ENCODE measurements at regions not wholly inside any gene's neighbourhood (a gene's known extent, or its start where the extent isn't known, plus 50 kb on each side); places are given as distances from the start of the nearest gene placed in this dataset.
A peak's percentile ranks its signal among the peaks of the same experiment; 100 is the strongest.
"Not testable (repeated sequence)": the region's sequence is repeated elsewhere in the genome, so short reads cannot be mapped to it uniquely, and the experiment has no call there.

DNA sequence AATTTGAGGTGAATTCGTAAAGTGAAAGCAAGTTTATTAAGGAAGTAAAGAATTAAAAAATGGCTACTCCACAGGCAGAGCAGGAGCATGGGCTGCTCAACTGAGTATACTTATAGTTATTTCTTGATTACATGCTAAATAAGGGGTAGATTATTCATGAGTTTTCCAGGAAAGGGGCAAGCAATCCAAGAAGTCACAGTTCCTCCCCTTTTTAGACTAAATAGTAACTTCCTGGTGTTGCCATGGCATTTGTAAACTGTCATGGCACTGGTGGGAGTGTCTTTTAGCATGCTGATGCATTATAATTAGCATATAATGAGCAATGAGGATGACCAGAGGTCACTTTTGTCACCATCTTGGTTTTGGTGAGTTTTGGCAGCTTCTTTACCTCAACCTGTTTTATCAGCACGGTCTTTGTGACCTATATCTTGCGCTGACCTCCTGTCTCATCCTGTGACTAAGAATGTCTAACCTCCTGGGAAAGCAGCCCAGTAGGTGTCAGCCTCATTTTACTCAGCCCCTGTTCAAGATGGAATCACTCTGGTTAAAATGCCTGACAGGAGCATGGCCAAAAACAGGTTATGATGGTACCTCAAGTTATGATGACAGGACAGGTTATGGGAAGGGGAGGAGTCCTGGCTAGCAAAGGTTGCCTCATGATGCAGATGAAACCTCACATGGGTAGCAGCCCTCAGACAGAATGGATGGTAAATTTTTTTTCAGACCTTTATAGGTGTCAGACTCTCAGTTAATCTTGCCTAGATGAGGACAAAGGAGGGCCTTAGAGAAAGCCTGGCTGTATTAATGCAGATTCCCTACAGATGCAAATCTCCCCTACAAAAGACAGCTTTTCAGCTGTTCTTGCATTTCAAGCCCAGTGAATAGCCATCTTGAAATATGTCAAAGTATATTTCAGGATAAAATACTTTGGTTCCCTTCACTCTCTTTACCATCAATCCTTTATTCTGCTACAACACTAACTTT lies 49.7 kb downstream of the SIPA1L2 start:
- DNase-seq: no peak

DNA sequence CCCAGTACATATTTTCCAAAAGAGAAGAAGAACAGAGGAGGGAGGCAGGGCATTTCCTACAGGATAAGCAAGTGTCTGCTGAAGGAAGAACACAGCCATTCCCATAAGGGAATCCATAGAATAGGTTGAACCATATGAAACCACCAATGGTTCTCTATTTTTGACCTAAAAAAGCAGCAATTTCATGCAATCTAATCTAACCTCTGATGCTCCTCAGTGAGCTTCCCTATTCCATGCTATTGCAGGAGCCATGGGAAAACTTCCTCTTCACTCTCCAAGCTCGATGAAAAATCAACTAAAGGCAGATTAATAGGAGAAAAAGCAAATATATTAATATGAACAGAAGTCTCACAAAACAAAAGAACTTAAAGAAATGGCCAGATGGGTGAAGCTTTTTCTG lies 50.5 kb downstream of the SIPA1L2 start:
- DNase-seq: no peak

DNA sequence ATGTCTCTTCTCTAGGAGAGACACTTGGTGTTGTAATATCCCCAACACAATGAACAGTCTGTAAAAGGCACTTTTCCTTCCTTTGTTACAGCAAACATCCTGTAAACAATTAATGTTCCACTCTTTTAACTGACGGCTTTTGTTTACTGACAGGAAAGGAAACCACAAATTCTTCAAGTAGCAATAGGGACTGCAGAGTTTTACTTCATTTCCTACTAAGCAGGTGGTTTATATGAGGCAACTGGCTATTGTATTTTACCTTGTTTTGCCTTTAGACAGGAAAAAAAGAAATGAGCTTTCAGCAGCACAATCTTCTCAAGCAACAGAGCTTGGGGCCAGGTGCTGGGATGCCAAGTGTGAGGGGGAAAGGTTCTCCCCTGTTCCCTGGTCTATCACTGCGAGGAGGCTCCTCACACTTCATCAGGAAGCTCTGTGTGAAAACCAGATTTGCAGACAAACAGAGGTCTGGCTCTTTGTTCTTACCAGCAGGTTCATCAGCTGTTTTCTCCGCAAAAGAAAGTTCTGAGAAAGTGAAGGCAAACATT lies 51.2 kb downstream of the SIPA1L2 start:
- DNase-seq: peak in 2 of 6 experiments; percentile 17 to 20

DNA sequence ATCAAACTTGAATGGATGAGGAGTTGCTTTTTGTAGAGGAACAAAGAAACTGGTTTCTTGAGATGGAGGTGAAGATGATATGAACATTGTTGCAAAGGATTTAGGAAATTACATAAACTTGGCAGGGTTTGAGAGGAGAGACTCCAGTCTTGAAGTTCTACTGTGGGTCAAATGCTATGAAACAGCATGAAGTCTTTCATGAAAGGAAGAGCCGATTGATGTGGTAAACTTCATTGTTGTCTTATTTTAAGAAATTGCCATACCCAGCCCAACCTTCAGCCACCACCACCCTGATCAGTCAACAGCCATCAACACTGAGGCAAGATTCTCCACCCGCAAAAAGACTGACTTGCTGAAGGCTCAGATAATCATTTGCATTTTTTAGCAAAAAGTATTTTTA lies 52.2 kb downstream of the SIPA1L2 start:
- no peak for DNase-seq

DNA sequence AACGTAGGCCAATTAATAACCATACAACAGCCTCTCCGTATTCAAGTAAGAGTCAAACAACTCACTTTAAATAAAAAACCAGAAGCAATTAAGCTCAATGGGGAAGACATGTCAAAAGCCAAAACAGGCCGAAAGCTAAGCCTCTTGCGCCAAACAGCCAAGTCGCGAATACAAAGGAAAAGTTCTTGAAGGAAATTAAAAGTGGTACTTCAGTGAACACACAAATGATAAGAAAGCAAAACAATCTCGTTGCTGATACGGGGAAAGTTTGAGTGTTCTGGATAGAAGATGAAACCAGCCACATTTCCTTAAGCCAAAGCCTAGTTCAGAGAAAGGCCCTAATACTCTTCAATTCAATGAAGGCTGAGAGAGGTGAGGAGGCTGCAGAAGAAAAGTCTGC lies 53.4 kb downstream of the SIPA1L2 start:
- no peak for DNase-seq

DNA sequence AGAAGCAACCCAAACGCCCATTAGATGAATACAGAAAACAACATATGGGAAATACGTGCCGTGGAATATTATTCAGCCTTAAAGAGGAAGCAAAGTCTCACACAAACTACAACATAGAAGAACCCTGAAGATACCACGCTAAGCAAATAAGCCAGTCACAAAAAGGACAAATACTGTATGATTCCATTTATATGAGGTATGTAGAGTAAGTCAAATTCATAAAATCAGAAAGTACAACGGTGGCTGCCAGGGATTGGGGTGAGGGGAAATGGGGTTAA lies 54.2 kb downstream of the SIPA1L2 start:
- no peak for DNase-seq

DNA sequence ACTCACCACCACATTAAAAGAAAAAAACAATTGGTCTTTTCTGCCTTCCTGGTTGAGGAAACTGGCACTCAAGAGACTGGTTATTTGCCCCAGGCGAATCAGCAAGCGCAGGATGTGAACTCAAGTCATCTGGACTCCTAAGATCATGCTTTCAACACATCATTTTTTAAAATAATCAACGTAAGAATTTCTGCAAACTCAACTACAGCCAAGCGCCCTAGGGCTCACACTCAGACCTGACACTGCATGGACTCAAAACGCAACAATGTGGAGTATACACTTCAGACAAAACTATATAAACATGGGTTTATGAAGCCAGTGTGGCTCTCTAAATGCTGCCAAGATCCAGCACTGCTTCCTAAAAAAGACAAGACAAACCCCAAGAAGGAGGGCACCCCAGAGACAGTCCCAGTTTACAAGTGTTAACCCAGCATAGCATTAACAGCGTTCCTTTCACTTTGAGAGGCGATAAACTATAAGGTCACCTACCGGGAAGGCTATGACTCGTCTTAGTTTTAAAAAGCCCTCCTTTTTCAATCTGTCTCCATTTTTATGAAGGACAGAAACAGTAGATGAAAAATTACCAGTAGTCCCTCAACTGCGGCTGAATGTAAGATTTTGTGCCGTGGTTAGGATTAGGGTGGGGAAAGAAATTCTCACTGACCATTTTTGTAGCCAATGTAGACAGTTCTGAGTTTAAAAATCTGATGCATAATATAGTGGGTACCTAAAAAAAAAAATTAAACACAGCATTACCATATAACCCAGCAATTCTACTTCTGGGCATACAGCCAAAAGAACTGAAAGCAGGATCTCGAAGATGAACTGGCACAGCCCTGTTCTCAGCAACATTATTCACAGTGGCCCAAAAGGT lies 54.8 kb downstream of the SIPA1L2 start:
- DNase-seq: no peak

DNA sequence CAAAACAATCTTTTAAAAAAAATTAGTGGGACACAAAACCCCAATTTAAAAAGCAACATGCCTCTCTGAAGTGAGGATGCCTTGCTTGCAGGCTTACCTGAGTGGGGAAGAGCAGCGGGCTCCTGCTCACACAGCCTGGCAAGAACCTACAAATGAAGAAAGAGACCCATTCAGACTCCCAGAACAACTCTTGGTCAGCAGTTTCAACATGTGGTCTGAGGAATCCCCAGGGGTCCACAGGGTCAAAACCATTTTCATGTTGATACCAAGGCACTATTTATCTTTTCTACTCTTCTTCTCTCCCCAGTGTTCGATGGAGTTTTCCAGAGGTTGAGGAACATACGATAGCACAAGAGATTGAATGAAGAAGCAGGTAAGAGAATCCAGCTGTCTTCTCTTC lies 55.9 kb downstream of the SIPA1L2 start:
- no peak for DNase-seq

DNA sequence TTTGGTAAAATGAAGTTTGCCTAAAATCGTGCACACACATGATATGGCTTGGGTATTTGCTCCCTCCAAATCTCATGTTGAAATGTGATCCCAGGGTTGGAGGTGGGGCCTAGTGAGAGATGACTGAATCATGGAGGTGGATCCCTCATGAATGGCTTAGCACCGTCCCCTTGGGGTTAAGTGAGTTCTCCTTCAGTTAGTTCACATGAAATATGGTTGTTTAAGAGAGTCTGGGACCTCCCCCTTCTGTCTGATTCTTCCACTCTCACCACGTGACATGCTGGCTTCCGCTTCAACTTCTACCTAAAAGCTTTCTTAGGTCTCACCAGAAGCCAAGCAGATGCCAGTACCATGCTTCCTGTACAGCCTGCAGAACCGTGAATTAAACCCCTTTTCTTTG lies 58.4 kb downstream of the SIPA1L2 start:
- no peak for DNase-seq

DNA sequence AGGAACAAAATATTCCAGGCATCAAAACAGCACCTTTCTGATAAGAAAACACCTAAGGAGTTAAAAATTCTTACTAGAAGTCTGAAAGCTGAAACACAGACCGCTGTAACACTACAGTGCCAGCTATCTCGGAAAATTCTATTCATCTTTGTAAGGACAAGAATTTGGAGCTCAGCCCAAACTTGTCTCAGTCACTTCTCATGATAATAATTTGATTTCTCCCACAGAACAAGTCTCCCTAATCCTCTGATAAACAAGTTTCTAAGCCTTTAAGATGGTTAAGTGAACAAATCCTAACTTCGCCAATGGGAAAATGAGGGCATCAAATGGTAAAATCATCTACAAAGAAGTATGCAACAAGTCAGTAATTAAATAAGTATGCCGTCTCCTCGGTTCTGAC lies 59.9 kb downstream of the SIPA1L2 start:
- DNase-seq: no peak

DNA sequence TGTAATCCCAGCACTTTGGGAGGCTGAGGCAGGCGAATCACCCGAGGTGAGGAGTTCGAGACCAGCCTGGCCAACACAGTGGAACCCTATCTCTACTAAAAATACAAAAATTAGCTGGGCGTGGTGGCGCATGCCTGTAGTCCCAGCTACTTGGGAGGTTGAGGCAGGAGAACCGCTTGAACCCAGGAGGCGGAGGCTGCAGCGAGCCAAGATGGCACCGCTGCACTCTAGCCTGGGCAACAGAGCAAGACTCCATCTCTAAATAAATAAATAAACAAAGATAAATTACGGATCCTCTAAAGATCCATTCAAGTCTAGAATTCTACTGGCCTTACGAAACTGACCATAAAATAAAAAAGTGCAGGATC lies 60.4 kb downstream of the SIPA1L2 start:
- not testable (repeated sequence) for DNase-seq

DNA sequence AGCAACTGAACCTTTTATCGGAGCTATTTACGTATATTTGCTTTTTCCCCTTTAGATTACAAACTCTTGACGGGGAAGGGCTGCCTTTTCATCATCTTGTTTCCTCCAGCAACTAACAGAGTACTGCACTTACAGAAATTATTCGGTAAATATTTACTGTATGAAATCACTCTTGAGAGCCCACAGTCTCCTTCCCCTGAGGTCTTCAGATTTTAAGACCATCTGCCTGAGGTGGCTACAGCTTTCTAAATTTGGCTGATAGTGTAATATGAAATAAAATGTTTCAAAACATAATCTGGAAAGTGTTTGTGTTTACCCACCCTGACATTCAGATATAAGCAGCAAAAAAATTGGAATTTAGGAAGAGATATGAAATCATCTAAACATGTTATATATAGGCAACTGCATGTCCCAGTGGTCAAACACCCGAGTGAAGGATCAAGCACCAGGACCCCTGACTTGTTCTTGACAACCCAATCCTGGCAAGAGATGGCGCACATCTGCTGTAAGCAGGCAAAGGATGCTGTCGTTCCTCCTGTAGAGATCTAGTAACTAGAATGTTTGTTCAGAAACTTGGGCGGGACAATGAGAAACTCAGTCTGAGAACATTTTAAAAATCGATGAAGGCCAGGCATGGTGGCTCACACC lies 60.9 kb downstream of the SIPA1L2 start:
- DNase-seq: no peak

DNA sequence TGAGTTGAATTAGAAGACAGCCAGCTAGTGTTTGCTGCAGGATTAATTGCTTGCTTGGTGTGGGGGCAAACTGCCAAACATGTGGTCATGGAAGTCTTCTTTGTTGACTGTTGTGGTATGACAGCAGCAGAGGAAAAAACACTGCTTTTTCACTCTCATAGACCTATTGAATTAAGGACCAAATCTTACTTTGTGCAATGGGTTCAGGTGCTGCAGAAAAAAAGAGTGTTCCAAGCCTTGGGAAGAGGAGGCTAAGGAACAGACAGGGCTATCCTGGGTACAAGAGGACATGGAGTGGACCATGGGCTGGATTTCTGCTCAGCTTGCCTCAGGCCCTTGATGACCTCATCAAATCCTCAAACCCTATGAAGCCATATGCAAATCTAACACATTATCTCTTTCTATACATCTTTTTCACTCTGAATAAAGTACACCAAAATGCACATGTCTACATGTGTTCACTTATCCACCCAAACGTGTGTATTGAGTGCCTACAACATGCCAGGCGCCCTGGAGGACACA lies 61.5 kb downstream of the SIPA1L2 start:
- DNase-seq: no peak

DNA sequence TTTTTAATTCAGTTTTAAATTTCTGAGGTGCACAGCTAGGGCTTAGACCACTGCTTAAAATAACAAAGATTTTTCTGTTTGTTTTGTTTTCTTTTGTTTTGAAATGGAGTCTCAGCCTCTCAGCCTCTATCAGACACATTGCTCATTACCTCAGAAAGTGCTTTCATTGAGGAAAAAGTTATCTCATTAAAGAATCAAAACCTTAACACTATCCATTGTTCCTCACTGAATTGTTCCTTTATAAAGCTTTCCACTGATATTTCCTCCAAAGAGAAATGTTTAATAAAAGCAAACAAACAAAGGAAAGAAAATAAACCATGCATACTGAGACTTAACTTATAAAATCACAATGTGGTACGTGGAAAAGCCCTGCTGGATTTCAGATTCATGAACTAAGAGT lies 63.8 kb downstream of the SIPA1L2 start:
- no peak for DNase-seq

DNA sequence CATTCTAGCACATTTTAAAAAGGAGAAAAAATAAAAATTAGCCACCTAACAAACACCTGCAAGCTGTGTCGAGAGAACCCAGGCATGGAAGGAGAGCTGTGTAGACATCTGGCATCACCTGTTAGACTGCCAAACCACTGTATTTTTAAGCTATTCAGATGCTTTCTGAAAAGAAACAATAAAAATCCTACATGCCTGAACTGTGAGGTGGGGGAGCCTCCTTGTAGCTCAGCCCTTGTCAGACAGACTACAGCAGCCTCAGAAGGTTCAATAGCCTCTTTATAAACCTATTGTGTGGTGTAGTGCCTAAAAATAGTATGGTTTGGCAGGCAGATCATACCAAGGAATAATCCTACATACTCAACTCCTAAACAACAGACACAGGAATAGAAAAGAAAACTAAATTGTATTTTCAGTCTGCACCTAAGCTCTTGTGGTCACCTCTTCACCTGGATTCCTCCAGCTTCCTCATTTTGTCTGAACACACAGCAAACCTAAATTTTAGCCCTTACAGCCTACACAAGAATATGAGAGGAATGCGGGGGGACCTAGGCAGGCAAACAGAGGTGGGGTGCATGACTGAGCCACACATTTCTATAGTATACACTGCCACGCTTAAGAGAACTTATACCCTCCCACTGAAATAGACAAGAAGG lies 67.0 kb downstream of the SIPA1L2 start:
- DNase-seq: no peak

DNA sequence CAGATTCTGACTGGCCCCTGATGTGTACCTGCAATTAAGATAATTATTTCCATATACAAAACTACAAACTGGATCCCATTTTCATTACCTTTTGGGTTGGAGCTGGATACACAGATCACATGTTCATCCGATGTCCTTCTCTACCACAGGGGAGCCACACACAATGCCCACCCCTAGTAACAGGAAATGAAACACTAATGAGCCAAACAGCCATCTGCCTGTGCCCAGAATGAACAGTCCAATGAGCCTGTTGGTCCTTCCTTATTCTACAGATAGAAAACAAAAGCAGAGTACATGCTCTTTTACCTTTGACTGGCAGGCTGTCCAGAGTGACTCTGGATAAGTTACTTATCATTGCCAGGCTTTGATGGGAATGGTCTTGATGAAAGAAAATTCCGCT lies 68.6 kb downstream of the SIPA1L2 start:
- no peak for DNase-seq

DNA sequence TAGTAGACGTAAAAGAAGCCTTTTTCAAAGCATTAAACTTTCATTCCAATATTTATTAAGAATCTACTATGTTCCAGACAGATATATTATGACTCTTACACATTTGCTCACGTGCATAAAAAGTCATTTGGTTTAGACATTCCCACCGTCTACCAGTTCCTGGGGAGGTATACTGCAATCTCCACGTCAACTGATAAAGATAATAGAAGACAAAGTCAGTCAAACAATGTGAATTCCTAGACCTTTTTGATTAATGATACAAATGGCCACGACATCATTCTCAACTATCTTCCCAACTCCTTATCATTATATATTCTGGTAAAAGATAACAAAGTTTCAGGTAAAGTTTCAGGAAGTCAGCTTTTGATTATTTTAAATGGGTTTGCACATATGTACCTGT lies 69.0 kb downstream of the SIPA1L2 start:
- DNase-seq: no peak

DNA sequence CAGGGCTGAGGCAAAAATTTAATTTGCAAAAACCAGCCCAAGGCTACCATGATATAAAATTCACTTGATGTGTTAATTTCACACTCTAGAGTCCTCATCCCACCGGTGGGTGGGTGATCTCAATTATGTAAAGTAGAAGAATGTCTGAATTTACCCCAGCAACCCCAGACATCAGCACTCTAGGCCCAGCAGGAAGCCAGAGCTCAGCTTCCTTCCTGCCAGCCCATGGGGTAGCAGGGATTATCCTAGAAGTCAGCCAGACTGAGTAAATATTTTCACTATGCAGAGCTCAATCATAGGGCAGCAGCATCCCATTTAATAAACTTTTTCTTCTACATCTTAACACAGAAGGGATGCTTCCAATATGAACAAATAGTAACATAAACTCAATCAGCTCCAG lies 71.0 kb downstream of the SIPA1L2 start:
- no peak for DNase-seq

DNA sequence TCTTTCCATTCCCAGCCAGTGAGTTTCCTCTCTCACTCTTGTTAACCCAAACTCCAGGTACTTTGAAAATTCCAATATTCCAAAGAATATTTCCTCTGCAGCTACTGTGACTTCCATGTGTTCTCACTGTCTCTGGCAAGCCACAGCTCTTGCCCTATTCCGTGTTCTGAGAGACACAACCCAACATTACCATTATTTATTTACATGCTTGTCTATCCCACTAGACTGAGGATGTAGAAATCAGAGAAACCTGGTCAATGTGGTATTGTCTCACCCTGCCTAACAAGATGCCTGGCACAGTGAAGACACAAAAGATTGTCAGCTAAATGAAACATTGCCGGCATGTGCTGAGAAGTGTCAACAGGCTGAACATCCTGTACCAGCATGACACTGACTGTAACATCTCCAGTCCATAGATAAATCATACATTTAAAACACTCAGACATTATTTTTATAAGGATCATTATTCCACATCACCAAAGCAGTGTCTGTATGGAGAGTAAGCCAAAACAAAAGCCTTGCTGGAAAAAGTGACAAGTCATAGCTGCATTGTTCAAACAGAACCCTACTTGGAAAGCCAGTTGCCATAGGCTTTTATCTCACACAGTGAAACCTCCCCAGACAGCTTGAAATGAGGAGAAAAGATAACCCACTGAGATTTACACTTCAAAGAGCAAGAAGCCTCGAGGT lies 72.3 kb downstream of the SIPA1L2 start:
- no peak for DNase-seq

DNA sequence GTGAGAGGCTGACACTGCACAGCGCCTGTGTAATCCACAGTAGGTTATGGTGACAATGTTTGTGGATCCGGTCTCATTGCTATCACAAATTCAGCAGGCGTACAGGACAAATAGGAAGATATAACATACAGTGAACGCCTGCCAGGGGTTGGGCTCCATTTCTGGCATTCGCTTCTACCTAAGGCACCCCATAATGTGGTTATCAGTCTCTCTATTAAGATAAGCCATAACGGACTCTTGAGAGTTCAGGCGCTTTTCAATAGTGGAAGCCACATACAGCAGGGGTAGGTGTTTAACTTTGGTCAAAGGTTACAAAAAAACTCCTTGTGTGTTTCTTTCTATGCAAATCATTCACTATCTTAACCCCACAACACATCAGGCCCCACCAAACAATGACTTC lies 72.8 kb downstream of the SIPA1L2 start:
- no peak for DNase-seq

DNA sequence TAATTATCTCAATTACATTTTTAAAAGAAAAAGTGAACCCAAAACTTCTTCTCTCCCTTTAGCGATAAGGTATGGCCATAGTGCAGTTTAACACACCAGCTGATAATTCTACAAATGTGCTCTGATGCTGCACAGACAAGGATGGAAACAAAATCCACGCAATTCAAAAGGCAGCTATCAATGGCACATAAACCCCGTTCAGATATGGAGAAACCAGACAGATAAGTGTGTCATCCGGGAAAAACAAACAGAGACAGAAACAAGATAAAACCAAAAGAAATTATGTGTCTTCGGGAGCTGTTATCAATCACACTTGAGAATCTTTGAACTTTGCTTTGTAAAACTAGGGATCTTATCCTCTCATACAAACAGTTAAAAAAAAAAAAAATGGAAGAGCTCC lies 73.6 kb downstream of the SIPA1L2 start:
- no peak for DNase-seq

Data from stimulated activated naive CD4-positive, alpha-beta T cell (primary cell).